ENCODE measurements at regions not wholly inside any gene's neighbourhood (a gene's known extent, or its start where the extent isn't known, plus 50 kb on each side); places are given as distances from the start of the nearest gene placed in this dataset.

DNA sequence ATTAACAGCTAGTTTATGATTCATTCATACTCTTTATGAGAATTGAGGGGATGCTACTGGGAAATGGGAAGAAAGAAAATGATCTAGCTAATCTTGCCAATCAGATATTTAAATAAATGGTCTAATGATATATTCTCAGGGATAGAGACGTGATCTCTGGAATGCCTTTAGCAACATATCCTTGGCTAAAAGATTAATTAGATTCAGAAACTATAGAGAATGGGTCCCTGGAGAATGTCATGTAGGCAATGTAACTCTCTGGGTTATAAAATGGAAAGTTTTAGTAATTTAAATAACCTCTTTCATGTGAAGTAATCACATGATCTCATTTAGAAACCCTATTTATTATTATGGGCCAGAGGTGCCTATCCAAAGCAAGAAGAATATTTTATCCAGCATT is 771.0 kb upstream of the CDH2 start:
- H3K27ac ChIP-seq = no peak overlapping the region
- TF ChIP-seq ZFX (IDR thresholded peaks at IDR 0.05) = no peak
- TF ChIP-seq, protein P1, sequence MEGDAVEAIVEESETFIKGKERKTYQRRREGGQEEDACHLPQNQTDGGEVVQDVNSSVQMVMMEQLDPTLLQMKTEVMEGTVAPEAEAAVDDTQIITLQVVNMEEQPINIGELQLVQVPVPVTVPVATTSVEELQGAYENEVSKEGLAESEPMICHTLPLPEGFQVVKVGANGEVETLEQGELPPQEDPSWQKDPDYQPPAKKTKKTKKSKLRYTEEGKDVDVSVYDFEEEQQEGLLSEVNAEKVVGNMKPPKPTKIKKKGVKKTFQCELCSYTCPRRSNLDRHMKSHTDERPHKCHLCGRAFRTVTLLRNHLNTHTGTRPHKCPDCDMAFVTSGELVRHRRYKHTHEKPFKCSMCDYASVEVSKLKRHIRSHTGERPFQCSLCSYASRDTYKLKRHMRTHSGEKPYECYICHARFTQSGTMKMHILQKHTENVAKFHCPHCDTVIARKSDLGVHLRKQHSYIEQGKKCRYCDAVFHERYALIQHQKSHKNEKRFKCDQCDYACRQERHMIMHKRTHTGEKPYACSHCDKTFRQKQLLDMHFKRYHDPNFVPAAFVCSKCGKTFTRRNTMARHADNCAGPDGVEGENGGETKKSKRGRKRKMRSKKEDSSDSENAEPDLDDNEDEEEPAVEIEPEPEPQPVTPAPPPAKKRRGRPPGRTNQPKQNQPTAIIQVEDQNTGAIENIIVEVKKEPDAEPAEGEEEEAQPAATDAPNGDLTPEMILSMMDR (conservative IDR thresholded peaks at IDR 0.05) = no peak

DNA sequence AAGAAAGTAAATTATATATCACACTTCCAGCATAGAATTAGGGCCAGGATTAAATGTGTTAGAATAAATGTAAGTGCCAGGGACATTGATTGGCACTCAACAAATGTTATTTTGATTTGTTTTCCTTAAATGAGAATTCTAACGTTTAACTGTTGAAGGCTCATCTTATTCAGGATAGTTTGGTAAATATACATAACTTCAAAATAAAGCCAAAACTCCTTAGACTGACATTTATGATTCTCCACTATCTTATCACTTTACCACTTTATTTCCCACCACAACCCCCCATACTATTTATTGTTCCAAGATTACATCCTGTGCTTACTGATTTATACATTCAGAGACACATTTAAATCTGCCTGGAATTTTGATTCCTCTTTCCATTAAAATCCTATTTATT is 769.5 kb upstream of the CDH2 start:
- H3K27ac ChIP-seq = no peak overlapping the region
- TF ChIP-seq, protein P1 (conservative IDR thresholded peaks at IDR 0.05) = no peak
- TF ChIP-seq ZFX (IDR thresholded peaks at IDR 0.05) = no peak

DNA sequence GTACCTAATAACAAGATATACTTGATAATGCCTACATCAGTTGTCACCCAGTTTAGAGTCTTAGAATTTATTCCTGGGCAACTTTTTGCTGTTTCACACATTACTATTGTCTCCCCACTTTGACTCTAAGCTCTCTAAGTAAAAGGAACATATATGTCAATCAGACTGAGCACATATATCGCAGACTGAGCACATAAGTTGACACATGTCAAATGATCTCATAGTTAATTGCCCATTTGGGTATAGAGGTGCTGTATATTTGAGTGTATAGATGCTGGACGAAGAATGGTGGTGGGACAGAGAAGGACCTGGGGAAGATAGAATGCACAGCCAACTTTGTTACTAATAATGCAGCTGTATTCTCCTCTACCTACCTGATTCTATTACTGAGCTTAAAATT is 746.0 kb upstream of the CDH2 start:
- TF ChIP-seq, protein P1 (conservative IDR thresholded peaks at IDR 0.05) = no peak
- no peak overlapping the region for H3K27ac ChIP-seq

DNA sequence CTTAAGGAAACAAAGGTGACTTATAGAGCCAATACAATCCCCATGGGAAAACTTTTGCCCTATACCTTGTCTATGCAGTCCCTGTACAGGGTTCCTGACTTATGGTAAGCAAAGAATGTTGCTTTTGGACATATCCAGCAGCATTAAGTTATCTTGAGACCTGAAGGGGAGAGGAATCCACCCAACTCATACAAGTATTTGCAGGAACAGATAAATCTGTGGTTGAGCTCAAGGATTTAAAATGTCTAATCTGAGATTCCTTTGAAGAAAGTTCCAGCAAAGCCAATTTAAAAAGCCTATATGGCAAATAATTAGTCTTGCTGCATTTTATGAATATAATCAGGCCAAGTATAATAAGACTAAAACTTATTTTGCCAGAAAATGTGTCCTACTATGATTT is 739.5 kb upstream of the CDH2 start:
- TF ChIP-seq ZFX (IDR thresholded peaks at IDR 0.05) = no peak
- TF ChIP-seq, protein P1 (conservative IDR thresholded peaks at IDR 0.05) = no peak
- H3K27ac ChIP-seq = no peak overlapping the region

DNA sequence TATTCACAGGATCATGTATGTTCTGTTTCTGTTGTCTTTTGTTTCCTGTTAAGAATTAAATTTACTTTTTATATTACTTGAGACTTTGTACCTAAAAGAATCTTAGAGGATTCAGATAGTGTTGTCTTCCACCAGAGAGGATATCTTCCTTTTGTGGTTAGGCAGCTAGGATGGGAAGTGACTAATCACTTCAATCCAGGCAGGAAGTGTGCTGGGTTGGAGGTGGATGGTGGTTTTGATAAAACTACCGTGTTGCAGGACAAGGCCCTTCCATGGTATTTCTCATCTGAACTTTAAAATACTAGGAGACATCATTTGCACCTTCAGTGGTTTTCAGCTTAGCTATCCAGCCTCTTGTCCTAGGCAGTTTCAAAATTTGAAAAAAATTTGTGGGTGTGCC is 728.6 kb upstream of the CDH2 start:
- no peak overlapping the region for H3K27ac ChIP-seq
- TF ChIP-seq, protein P1 (conservative IDR thresholded peaks at IDR 0.05) = no peak
- no peak for TF ChIP-seq ZFX (IDR thresholded peaks at IDR 0.05)

DNA sequence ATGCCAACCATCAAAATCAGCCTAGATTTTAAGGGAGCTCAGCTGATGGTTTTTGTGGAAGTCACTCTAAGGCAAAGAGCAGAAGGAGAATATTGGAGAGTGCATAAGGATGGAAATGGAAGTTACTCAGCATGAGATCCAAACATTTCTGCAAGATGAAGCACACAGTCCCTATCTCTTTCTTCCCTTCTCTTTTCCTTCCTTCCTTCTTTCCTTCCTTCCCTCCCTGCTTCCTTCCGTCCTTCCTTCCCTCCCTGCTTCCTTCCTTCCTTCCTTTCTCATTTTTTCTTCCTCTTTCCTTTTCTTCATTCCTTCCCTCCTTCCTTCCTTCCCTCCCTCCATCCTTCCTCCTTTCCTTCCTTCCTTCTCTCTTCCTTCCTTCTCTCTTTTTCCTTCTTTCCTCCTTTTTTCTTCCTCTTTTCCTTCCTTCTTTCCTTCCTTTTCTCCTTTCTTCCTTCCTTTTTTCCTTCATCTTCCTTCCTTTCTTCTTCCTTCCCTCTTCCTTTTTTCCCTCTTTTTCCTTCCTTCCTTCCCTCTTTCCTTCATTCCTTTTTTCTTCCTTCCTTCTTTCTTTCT is 727.9 kb upstream of the CDH2 start:
- no peak for TF ChIP-seq ZFX (IDR thresholded peaks at IDR 0.05)
- TF ChIP-seq, protein P1 (conservative IDR thresholded peaks at IDR 0.05) = no peak

DNA sequence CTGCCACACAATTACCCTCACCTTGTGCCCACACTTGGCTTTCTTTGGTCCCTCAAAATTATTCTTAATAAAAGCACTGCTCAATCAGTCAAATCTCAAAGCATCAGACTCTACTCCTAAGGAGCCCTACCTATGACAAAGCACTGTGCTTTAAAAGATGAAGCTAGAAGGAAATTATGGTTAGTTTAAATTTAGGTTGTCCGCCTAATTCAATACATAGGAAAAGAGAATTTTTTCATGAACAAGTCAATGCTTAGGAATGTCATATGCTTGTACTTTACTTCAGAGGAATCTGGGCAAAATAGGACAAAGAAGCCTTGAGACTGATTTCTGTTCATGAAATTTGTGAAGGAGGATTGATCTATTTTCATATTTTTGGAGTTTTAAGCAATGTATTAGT is 726.4 kb upstream of the CDH2 start:
- no peak for TF ChIP-seq ZFX (IDR thresholded peaks at IDR 0.05)

More for the DNA sequence above, 727.9 kb upstream of the CDH2 start:
- H3K27ac ChIP-seq = no peak overlapping the region

DNA sequence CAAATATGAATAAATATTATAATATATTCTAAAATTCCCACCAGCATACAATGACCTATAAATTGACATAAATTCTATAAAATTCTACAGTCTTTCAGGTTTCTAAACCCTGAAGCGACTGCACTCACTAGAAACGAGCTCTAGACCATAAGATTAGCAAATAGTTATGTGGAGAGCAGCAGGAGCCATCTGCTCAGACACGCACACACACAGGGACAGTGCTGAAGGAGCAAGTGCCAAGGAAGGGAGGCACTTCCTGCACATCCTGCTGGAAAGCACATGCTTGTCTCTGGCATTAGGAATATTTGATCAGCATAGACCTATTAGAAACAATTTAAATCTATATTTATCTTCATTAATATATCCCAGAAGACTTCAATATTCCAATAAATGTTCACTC is 713.9 kb upstream of the CDH2 start:
- TF ChIP-seq, protein P1 (conservative IDR thresholded peaks at IDR 0.05) = no peak
- no peak for TF ChIP-seq ZFX (IDR thresholded peaks at IDR 0.05)
- H3K27ac ChIP-seq = no peak overlapping the region

More for the DNA sequence above, 726.4 kb upstream of the CDH2 start:
- H3K27ac ChIP-seq = no peak overlapping the region
